HepG2 (cell line): ENCODE measurements at regions not wholly inside any gene's neighbourhood (a gene's known extent, or its start where the extent isn't known, plus 50 kb on each side); places are given as distances from the start of the nearest gene placed in this dataset.

Experiments
- GATAD2A ChIP-seq: IDR thresholded peaks from 2 replicates; pipeline ENCODE4 v1.6.1; 2016
- GLI4 ChIP-seq: sonication (generic); formaldehyde crosslinking; IDR thresholded peaks from 2 replicates; pipeline ENCODE4 v1.5.1; 2020; ENCODE audit warnings: missing genetic modification reagents, mild to moderate bottlenecking, moderate library complexity, borderline replicate concordance
- ZC3H13 ChIP-seq: sonication (generic); formaldehyde crosslinking; IDR thresholded peaks from 2 replicates; pipeline ENCODE4 v1.8.1; 2023; ENCODE audit warnings: mild to moderate bottlenecking, missing genetic modification reagents, moderate library complexity
- ZNF75D ChIP-seq: sonication (generic); formaldehyde crosslinking; IDR thresholded peaks from 2 replicates; pipeline ENCODE4 v1.8.1; 2023; ENCODE audit warnings: missing genetic modification reagents, mild to moderate bottlenecking, borderline replicate concordance

DNA sequence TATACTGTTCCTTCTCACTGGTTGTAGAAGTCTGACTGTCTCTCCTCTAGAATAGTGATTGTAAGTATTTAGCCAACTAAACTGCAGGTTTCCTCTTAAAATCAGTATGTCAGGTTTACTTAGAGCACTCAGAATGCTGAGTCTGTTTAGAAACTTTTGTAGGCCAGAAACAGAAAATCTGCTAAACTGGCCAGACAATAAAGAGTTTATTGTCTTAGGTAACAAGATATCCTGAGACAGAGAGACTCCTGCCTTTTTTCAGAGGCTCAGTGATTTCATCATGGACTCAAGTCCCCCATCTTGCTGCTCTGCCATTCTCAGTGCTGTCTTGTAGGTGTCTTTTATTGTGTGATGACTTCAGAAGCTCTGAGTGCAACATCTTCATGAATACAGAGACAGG lies 279.0 kb downstream of the MFSD1 start:
- no peak for TF ChIP-seq GLI4 (CRISPR knock-in tag)
- no peak for TF ChIP-seq GATAD2A (CRISPR knock-in tag)
- no peak for TF ChIP-seq ZNF75D (CRISPR knock-in tag)
- no peak for TF ChIP-seq ZC3H13 (CRISPR knock-in tag)
